ENCODE measurements at regions not wholly inside any gene's neighbourhood (a gene's known extent, or its start where the extent isn't known, plus 50 kb on each side); places are given as distances from the start of the nearest gene placed in this dataset.
A peak's percentile ranks its signal among the peaks of the same experiment; 100 is the strongest.

DNA sequence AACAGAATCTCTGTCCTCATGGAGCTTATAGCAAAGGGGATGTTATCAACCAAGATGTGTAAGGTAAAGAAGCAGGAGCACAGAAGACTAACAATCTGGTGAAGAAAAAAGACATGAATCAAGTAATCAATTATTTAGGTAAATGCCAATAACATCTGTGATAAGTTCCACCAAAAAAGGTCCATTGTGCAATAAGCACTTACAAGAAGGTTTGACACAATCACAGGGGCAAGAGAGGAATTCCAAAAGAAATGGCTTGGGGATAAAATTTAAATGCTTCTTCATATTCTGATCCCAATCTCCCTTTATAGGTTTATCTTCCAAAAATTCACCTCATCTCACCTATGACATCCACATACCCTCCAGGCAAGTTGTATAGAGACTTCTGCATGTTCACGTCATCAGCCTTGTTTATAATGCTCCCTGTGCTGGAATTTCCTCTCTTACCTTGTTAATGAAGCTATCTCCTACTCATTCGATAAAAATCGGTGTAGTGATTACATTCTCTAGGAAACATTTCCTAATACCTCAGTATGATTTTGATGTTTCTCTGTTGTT is 53.6 kb upstream of the DPT start:
- DNase-seq = no peak

DNA sequence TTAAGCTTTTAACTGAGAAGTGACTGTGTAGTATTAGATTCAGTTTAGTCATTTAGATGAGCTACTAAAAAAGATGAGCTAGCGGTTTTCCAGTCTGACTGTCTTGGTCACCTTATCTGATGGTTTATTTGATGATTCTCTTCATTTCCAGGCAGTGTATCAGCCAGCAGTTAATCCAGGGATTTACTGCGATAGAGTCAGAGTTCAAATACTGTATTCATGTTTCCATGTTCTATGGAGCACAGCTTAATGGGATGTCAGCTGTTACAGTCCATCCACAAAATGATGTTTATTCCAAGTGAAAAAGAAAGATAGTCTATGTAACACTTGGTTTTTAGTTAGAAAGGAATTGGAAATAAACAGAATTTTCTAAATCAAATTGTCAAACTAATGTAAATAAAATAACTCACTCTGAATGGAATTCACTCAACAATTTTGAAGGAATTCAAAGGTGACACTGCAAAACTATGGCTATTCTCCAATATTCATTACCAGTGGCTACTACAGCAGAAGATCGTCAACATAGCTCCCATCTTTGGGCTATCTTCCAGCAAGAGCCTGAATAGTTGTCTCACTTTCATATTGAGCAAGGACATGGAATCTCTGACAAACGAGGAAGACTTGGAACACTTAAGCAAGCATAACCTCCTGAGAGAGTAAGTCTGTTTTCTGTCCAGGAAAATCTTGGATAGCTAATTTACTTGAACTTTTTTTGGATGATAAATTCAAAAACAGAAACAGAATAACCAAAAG is 54.6 kb upstream of the DPT start:
- DNase-seq = no peak

DNA sequence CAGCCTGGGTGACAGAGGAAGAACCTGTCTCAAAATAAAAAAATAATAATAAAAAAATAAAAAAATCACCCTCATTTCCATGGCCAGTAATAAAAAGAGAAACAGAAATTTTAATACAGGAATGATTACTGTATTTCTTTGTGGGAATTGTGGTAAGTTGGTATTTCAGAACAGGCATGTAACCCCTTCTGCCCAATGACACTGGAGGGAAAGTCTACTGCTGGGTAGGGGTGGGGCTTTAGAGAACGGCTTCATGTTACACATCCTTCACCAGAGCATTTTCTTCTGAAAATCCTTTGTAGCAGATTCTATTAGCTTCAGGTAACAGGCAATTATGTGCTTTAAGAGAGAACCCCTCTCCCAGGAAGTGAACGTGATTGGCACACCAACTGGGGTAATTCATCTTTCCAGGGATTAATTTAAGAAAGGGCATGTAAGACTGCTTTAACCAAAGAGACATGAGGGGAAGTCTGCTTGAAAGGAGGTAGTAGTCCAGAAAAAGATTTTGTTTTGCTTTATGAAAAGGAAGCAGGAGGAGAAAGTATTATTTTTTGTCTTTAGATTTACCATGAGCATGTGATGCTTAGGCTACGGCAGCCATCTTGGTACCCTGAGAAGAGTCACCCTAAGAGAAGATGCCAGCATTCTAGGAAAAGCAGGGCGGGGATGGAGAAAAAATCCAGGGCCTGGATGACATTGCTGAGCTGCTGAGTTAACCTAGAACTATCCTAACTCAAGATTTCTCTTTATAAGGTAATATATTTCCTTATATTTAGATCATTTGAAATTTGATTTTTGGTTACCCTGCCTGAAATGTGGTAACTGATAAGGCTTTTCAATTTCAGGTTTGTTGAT is 57.7 kb upstream of the DPT start:
- DNase-seq = peak in 2 of 3 experiments; percentile 34 to 72

DNA sequence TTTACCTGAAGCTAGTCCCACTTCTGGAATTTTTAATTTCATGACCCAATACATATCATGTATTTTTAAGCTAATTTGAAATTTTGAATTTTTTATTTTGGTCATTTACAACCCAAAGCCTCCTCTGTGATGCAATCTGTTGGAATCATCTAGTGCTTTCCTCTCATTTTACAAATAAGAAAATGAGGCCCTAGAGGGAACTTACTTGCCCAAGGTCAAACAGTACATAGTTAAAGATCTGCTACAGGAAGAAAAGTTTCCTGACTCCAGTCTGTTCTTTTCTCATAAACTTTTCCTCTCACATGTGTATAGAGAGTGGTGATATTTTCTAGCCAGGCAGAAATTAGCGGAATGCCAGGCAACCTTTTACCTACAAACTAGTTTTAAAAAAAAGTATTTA is 59.3 kb upstream of the DPT start:
- DNase-seq = no peak

DNA sequence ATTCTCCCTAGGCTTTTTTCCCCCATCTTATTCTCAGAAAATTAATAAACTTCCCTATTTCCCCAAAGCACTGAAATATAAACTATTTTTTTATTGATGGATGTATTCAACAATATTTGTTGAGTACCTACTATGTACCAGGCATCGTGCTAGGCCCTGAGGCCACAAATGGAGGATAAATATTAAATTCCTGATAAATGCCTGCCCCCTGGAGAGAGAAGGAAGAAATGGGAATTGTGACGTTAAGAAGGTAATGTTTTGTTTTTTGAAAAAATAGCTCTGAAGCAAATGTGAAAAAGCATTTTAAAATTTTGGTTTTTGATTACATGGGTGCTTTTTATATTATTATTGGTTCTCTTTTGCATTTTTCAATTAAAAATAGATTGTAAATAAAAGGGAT is 60.5 kb upstream of the DPT start:
- DNase-seq = no peak

DNA sequence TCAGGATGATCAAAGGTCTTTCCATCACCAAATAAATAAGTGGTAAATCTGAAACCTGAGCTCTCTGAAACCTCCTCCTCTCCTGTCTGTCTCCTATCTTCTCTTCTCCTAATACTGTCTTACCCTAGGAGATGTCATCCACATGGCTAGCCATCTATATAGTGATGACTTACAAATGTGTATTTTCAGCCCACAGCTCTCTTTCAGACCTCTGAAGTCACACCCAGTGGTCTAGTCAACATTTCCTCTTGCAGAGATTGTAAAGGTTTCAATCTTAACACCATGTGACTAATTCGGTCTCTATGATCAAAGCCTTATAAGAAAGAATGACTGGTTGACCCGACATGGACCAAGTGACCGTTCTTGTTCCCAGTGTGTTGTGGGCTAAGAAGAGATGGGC is 63.1 kb upstream of the DPT start:
- no peak for DNase-seq

DNA sequence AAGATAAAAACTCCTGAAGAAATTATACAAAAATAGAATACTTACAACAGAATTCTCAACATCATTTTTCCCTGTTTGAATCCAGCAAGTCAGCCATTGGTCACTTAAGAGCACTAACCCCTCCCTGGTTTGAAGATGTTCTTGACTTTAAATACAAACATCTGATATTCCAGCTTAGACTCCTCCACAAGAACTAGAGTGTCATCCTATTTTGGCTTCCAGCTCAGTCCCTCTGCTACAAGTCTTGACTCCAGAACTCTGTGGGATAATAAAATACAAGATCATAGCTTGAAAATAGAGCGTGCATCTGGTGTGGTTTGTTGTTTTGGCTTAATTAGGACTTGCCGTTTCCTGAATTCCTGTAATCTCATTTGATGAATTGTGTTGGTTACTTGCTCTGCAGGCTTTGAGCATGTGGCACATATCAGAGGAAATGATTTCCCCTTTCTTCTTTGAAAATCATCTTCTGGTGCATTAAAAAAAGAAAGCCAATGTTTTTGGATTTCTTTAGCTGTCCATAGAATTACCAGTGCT is 63.7 kb upstream of the DPT start:
- no peak for DNase-seq

DNA sequence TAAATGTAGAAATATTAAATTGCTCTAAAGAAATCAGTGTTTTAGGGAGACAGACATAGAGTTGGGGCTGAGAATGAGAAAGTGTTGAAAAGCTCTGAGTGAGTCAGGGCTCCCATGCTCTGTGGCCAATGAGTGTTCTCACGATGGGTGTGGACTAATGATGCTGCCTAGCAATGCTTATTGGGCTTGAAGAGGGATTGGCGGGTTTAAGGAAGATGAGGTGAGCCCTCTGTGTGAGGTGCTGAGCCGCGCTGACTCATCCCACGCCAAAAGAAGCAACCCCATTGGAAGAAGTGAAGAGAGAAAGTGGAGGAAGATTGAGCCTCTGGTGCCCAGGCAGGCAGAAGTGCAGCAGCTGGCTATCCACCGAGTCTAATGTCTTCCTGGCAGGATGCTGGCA is 65.1 kb upstream of the DPT start:
- no peak for DNase-seq

DNA sequence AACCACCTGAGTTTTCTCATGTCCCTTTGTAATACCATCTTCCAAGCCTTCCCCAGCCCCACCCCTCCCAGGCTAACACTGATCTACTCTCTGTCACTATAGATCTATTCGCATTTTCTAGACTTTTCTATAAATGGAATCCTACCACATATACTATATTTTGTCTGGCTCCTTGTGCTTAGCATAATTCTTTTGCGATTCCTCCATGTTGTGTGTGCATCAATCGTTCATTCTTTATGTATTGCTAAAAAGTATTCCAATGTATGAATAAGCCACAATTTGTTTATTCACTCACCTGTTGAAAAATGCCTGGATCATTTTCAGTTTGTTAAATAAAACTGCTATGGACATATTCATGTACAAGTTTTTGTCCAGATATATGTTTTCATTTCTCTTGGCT is 66.7 kb upstream of the DPT start:
- no peak for DNase-seq

DNA sequence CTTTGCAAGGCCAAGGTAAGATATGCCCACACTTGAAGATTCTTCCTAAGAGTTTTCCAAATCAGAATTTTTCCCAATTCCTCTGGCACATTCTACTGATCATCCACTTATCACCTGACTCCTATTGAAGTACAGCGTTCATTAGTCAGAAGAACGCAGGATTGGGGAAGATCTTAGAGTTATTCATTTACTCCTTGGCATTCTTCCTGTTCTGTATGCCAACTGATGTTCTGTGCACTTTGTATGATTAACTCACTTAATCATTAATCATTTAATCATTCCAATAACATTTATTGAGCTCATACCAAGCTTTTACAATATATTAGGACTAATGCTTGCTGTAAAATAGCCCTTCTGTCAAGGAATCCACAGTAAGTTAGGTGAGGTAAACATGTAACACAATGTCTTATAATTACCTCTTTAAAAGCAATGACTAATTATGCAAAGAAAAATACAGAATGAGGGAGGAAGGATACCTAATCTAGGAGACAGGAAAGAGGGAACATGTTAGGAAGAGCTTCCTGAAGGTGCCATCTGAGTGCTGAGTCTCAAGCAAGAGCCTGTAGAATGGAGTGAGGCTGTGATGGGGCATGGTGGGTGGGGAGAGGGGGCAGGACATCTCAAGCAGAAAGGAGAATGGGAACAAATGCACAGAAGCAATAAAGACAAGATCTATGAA is 71.1 kb upstream of the DPT start:
- DNase-seq = no peak

DNA sequence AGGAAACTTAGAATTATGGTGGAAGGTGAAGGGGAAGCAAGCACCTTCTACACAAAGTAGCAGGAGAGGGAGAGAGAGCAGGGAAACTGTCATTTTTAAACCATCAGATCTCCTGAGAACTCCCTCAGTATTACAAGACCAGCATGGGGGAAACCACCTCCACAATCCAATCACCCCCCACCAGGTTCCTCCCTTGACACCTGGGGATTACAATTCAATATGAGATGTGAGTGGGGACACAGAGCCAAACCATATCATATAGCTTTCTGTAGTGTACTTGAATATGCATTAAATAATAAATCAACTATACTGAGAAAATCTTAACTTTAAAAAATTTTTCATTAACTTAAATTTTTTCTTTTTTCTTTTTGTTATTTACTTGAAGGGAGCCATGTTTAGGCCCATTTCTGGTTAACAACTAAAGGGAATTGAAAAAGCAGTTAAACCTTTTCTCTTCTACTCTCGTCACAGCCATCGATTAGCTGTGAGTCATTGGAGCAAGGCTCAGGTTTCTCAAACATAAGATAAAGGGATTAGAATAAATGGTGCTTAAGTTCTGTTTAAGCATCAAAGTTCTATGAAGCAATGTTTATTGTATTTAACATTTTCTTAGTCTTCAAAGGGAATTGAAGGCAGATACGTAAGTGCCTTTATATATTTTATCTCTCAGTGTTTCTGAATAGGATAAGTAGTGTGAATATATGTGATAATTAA is 72.2 kb upstream of the DPT start:
- DNase-seq = no peak

DNA sequence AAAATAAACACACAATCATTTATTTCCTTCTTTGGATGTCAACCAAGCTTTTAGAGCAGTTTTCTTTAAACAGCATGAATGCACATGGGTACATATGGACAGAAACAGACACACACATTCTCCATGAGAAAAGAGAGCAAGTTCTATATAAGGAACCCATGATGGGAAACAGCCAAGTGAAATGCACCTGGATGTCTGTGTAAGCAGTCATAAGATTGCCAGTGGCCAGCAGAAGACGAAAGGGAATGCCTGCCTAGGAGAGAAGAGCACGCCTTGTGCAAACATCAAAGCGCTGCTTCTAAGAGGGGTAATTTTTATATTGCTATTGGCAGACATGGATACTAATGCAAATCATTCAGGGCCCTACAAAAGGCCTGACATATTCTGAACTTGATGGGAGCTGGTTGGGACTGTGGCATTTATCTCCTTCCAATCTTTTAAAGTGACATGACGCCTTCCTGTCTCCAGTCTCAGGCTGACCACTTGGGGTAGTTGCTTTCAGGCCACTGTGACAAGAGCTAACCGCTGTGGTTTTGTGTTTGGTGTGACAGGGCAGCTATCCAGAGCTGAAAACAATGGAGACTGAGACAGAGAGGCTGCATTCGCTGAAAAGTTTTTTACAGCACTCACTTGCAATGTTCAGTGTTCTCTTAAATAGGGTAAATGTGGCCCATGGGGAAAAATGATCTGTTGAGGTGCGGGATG is 75.0 kb upstream of the DPT start:
- DNase-seq = peak in 2 of 3 experiments; percentile 35 to 81

DNA sequence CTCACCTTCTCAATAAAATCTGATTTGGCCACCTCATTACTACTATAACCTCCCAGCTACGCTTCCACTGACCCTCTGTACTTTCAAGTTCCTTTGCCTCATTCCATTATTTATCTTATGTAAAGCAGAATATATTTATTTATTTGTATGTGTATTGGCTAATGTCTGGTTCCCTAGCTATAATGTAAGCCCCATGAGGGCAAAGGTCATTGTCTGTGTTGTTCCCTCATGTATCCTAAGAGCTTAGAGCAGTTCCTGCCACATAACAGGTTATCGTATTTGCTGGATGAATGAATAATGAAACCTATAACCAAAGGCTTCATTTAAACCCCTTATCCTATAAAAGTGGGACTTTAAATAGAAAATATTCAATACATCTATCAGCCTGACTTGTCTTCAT is 77.9 kb upstream of the DPT start:
- DNase-seq = no peak

DNA sequence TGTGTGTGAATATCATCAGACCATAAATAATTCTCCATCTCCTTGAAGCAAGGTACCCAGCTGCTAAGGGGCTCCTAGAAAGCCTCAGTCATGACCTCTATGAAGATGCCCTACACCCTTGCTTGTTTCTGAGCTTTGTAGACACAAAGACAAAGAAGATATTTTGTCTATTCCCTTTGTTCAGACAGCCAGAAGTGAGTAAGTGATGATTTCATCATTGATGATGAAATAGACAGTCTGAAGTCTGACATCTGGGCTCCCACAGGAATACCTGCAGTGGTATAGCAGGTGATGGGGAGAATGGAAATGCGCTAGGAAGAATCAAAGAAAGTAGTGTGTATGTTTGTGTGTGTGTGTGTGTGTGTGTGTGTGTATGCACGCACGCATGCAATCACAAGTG is 82.2 kb upstream of the DPT start:
- DNase-seq = no peak

DNA sequence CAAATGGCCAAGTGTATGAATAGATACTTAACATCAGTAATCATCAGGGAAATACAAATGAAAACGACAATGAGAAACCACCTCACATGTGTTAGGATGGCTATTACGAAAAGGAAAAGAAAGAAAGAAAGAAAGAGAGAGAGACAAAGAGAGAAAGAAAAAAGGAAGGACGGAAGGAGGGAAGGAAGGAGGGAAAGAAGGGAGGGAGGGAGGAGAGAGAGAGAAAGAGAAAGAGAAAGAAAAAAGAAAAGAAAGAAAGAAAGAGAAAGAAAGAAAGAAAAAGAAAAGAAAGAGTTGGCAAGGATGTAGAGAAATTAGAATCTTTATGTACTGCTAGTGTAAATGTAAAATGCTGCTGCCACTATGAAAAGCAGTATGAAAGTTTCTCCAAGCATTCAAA is 90.7 kb upstream of the DPT start:
- no peak for DNase-seq

DNA sequence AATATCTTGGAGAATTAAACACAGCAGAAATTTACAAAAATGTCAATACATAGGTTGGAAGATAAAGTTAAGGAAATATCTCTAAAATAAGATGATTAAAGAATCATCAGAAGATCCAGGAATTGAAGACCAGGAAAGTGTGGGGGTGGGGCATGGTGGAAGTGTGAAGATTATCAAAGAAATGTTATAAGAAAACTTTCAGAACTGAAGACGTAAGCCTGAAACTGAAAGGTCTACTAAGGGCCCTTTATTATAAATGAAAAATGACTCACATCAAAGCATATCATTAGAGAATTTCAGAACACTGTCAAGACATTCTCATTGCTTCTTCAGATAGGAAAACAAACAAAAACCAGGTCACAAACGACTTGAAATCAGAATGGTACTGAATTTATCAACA is 92.4 kb upstream of the DPT start:
- no peak for DNase-seq

DNA sequence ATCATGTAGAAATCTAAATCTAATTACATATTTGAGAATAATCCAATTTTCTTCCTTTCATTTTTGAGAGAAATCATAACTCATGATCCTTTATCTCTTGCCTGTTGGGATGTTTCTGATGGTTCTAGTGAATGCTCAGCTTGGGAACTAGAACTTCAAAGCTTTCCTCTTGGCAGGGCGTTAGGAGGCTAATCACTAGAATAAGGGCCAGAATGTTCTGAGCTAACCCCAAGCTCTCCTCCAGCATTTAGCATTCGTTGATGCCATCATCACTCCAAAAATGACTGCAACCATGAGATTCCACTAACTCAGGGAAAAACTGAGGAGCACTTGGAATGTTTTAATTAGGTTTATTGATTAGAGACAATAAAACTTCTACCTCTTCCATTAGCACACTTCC is 93.9 kb upstream of the DPT start:
- DNase-seq = no peak

DNA sequence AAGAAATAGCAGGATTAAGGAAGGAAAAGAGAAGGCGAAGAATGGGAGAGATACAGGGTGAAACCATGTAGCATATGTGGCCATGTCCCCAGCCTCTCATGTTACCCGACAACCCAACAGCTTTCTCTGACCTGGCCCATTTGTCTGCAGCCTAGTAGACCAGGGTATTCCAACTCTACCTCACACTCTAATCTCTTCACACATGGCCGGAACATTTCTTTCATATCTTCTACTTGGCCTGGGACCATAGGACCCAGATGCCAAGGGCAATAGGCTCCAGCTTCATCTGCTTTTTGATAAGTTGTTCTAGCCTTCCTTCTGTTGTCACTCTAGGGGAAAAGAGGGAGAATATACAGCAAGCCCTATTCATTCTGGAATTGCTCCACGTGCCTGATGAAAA is 95.0 kb upstream of the DPT start:
- DNase-seq = no peak

DNA sequence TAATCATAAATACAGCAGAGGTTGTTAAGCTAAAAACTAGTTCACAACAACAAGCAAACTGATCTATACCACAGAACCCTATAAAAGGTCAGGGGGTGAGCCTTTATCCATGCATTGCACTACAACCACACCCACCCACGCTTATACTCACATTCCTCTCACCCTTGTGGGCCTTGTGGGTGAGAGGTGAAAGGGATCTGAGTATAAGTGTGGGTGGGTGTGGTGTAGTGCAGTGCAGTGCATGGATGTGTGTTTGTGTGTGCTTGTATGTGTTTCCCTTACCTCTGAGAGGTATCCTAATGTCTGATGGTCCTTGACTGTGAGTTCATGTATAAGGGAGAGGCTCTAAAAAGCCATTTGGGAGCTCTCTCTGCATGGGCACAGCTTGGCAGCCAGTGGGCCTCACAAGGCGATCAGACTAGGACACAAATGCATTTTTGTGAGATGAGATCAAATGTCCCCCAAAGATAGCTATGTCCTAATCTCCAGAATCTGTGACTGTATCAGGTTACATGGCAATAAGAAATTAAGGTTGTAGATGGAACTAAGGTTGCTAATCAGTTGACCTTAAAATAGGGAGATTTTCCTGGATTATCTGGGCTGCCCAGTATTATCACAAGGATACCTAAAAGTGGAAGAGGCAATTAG is 95.5 kb upstream of the DPT start:
- DNase-seq = no peak

DNA sequence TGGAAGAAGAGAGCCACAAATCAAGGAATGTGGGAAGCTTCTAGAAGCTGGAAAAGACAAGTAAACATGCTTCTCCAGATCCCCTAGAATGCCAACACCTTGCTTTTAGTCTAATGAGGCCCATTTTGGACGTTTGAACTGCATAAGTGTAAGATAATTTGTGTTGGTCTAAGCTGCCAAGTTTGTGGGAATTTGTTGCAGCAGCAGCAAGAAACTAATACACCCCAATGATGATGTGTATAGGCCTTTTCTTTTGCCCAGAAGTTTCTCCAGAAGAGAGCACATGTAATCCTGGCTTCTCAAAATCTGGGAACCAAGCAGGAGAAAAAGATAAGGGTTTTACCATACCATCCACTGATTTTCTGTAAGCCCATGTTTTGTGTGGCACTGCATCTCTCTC is 96.1 kb upstream of the DPT start:
- no peak for DNase-seq

DNA sequence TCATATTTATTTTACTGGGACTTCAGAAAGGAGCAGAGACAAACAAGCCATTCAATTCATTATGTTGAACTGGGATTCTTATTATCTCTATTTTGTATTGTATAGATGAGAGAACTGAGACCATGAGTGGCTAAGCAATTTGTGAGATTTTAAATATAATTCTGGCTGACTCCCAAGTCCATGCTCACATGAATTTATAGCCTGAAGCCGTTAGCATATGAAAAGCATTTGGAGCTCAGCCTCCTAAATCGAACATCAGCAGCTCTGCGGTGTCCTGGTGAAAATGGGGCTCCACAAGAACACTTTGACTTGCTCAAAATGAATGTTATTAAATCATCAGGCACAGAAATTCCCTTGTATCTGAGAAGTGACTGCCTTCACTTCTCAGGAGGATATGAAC is 96.8 kb upstream of the DPT start:
- DNase-seq = peak in 1 of 3 experiments; percentile 40
